MM.1S (cell line): ENCODE measurements at regions not wholly inside any gene's neighbourhood (a gene's known extent, or its start where the extent isn't known, plus 50 kb on each side); places are given as distances from the start of the nearest gene placed in this dataset.

Experiments used
- DNase-seq: peaks from one replicate; pipeline ENCODE4 v3.0.0-alpha.2; 2015
- H2AFZ ChIP-seq: fragments of 300-600 bp; sonication (generic); 2 replicates; pipeline ENCODE4 v1.6.0; 2016; ENCODE audit warnings: antibody characterized with exemption, low read length
- H3F3A ChIP-seq: fragments of 300-600 bp; sonication (generic); 2 replicates; pipeline ENCODE4 v1.6.1; 2016; ENCODE audit warnings: mild to moderate bottlenecking, antibody characterized with exemption, low read length, moderate library complexity, mixed read lengths; ENCODE audit not compliant: insufficient read depth
- H3K27ac ChIP-seq: fragments of 300-600 bp; sonication (generic); 2 replicates; pipeline ENCODE4 v1.5.1; 2016; ENCODE audit warnings: mild to moderate bottlenecking, low read length
- H3K27me3 ChIP-seq: fragments of 300-600 bp; sonication (generic); replicated peaks from 2 replicates; pipeline ENCODE4 v1.6.0; 2016; ENCODE audit warnings: low read length; ENCODE audit not compliant: insufficient read depth
- H3K36me3 ChIP-seq: fragments of 300-600 bp; sonication (generic); replicated peaks from 2 replicates; pipeline ENCODE4 v1.6.1; 2016; ENCODE audit warnings: mild to moderate bottlenecking, low read length, mixed read lengths; ENCODE audit not compliant: insufficient read depth
- H3K4me1 ChIP-seq: fragments of 300-600 bp; sonication (generic); 2 replicates; pipeline ENCODE4 v1.6.1; 2016; ENCODE audit warnings: low read length, mixed read lengths
- H3K4me2 ChIP-seq: fragments of 300-600 bp; sonication (generic); 2 replicates; pipeline ENCODE4 v1.6.0; 2016; ENCODE audit warnings: low read depth, low read length
- H3K4me3 ChIP-seq: fragments of 300-600 bp; sonication (generic); 2 replicates; pipeline ENCODE4 v1.5.1; 2016; ENCODE audit warnings: low read length, mixed read lengths
- H3K79me2 ChIP-seq: fragments of 300-600 bp; sonication (generic); 2 replicates; pipeline ENCODE4 v1.6.1; 2016; ENCODE audit warnings: mixed run types, low read length, mixed read lengths
- H3K9ac ChIP-seq: fragments of 300-600 bp; sonication (generic); 2 replicates; pipeline ENCODE4 v1.6.1; 2016; ENCODE audit warnings: low read length, mixed read lengths
- H3K9me2 ChIP-seq: fragments of 300-600 bp; sonication (generic); replicated peaks from 2 replicates; pipeline ENCODE4 v1.6.1; 2016; ENCODE audit warnings: mild to moderate bottlenecking, low read length, mixed read lengths; ENCODE audit not compliant: insufficient read depth
- H3K9me3 ChIP-seq: fragments of 300-600 bp; sonication (generic); replicated peaks from 2 replicates; pipeline ENCODE4 v1.6.1; 2016; ENCODE audit warnings: mild to moderate bottlenecking, low read length, mixed read lengths; ENCODE audit not compliant: insufficient read depth
- H4K20me1 ChIP-seq: fragments of 300-600 bp; sonication (generic); 2 replicates; pipeline ENCODE4 v1.6.1; 2016; ENCODE audit warnings: mild to moderate bottlenecking, low read length, moderate library complexity, mixed read lengths; ENCODE audit not compliant: insufficient read depth
- EZH2 ChIP-seq: fragments of 300-600 bp; sonication (generic); optimal IDR thresholded peaks from 2 replicates; pipeline ENCODE3; 2017; ENCODE audit warnings: low read depth, mild to moderate bottlenecking, antibody characterized with exemption, low read length, mixed read lengths
- EZH2phosphoT487 ChIP-seq: fragments of 300-600 bp; sonication (generic); IDR thresholded peaks from 2 replicates; pipeline ENCODE4 v1.6.1; 2018; ENCODE audit warnings: antibody characterized with exemption, low read length
- TF ChIP-seq, protein P1 (sequence below): fragments of 300-600 bp; sonication (generic); IDR thresholded peaks from 2 replicates; pipeline ENCODE4 v1.5.1; 2016; ENCODE audit warnings: antibody characterized with exemption, low read length, mixed read lengths

DNA sequence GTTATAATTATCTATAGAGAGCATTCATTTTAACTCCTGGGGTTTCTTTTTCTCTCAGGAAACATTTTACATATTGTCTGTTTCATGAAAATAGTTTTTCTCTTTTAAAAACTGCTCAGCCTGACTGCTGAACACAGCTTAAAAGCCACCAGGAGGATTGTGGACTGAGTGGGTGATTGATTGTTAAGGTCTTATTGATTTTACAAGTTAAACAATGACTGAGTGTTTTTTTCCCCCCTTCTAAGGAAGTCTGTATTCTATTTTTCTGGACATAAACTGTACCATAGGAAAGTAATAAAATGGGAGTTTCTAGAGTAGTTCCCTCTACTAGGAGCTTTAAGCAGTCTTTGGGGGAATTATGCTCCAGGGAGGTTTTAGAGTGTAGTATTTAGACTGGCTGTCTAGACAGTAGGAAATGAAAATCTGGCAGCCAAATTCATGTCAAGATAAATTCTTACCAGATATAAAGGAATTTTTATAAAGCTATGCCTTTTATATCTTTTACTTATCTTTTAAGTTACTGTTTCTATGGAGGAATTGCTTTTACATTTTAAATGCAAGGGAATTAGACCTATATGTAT is 463.9 kb downstream of the PRR16 start:
- Histone ChIP-seq H3K9me3 (no peaks in the 10 kb centered on the region), H3K36me3 (no peaks in the 10 kb centered on the region), H3K4me1 (no peaks in the 10 kb centered on the region), H3K27me3 (no peaks in the 10 kb centered on the region), H4K20me1 (no peaks in the 10 kb centered on the region), H3K4me2 (no peak overlapping the region), H3K79me2 (no peaks in the 10 kb centered on the region), H2AFZ (no peak overlapping the region), H3F3A (no peaks in the 10 kb centered on the region), H3K4me3 (no peak overlapping the region), H3K27ac (no peak overlapping the region), H3K9me2 (no peaks in the 10 kb centered on the region), H3K9ac (no peak overlapping the region)
- TF ChIP-seq, protein P1, sequence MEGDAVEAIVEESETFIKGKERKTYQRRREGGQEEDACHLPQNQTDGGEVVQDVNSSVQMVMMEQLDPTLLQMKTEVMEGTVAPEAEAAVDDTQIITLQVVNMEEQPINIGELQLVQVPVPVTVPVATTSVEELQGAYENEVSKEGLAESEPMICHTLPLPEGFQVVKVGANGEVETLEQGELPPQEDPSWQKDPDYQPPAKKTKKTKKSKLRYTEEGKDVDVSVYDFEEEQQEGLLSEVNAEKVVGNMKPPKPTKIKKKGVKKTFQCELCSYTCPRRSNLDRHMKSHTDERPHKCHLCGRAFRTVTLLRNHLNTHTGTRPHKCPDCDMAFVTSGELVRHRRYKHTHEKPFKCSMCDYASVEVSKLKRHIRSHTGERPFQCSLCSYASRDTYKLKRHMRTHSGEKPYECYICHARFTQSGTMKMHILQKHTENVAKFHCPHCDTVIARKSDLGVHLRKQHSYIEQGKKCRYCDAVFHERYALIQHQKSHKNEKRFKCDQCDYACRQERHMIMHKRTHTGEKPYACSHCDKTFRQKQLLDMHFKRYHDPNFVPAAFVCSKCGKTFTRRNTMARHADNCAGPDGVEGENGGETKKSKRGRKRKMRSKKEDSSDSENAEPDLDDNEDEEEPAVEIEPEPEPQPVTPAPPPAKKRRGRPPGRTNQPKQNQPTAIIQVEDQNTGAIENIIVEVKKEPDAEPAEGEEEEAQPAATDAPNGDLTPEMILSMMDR = no peak
- TF ChIP-seq EZH2 (no peak), EZH2phosphoT487 (no peak)
- no peak for DNase-seq

GRCh38 chr5:120932480-120932879 is 468.4 kb downstream of the PRR16 start:
- H3K4me2 ChIP-seq = no peak overlapping the region
- no peaks in the 10 kb centered on the region for H3K9me2 ChIP-seq
- no peaks in the 10 kb centered on the region for H3K9me3 ChIP-seq
- no peaks in the 10 kb centered on the region for H3F3A ChIP-seq
- H3K79me2 ChIP-seq = no peaks in the 10 kb centered on the region
- DNase-seq = no peak
- no peaks in the 10 kb centered on the region for H3K27me3 ChIP-seq
- H2AFZ ChIP-seq = no peak overlapping the region
- H3K4me1 ChIP-seq = no peaks in the 10 kb centered on the region
- H3K36me3 ChIP-seq = no peaks in the 10 kb centered on the region
- no peak overlapping the region for H3K9ac ChIP-seq
- H3K27ac ChIP-seq = no peak overlapping the region
- no peaks in the 10 kb centered on the region for H4K20me1 ChIP-seq
- no peak overlapping the region for H3K4me3 ChIP-seq
- TF ChIP-seq EZH2phosphoT487 (no peak), EZH2 (no peak)
- TF ChIP-seq, protein P1 = no peak

GRCh38 chr5:120934031-120934430 is 469.9 kb downstream of the PRR16 start:
- no peaks in the 10 kb centered on the region for H3F3A ChIP-seq
- H4K20me1 ChIP-seq = no peaks in the 10 kb centered on the region
- H3K4me2 ChIP-seq = no peak overlapping the region
- no peak for TF ChIP-seq EZH2phosphoT487
- no peak for TF ChIP-seq EZH2
- TF ChIP-seq, protein P1 = no peak
- H3K36me3 ChIP-seq = no peaks in the 10 kb centered on the region
- H3K9me3 ChIP-seq = no peaks in the 10 kb centered on the region
- no peak for DNase-seq
- no peaks in the 10 kb centered on the region for H3K79me2 ChIP-seq
- H3K9me2 ChIP-seq = no peaks in the 10 kb centered on the region
- H2AFZ ChIP-seq = no peak overlapping the region
- H3K4me3 ChIP-seq = no peak overlapping the region
- H3K4me1 ChIP-seq = no peaks in the 10 kb centered on the region
- H3K27me3 ChIP-seq = no peaks in the 10 kb centered on the region
- no peak overlapping the region for H3K27ac ChIP-seq
- no peak overlapping the region for H3K9ac ChIP-seq
